ENCODE measurements at regions not wholly inside any gene's neighbourhood (a gene's known extent, or its start where the extent isn't known, plus 50 kb on each side); places are given as distances from the start of the nearest gene placed in this dataset.
A peak's percentile ranks its signal among the peaks of the same experiment; 100 is the strongest.

- Mint-ChIP-seq H3K27ac (no peak overlapping the region), H3K9me3 (no peaks in the 10 kb centered on the region)
Observed at GRCh38 chr13:85725433-85725832, 73.8 kb downstream of the SLITRK6 start.

GRCh38 chr13:85724546-85725432 is 74.4 kb downstream of the SLITRK6 start:
- no peaks in the 10 kb centered on the region for H4K20me1 ChIP-seq (ENCODE audit: low read depth)
- no peaks in the 10 kb centered on the region for H3K4me1 Mint-ChIP-seq

More at GRCh38 chr13:85725433-85725832, 73.8 kb downstream of the SLITRK6 start:
- no peaks in the 10 kb centered on the region for H3F3A ChIP-seq (ENCODE audit: low read depth)
- Mint-ChIP-seq H3K27me3 (ENCODE audit: insufficient read depth, low read depth) (no peaks in the 10 kb centered on the region), H3K4me1 (no peaks in the 10 kb centered on the region), H3K36me3 (no peaks in the 10 kb centered on the region), H3K4me3 (no peak overlapping the region)
- no peaks in the 10 kb centered on the region for H3K9me3 ChIP-seq (ENCODE audit: low read depth)
- no peak overlapping the region for H3K4me2 ChIP-seq
- H2AFZ ChIP-seq (replicated peaks), result no peak overlapping the region
- H3K79me2 ChIP-seq (ENCODE audit: low read depth), result no peaks in the 10 kb centered on the region
- H4K20me1 ChIP-seq (ENCODE audit: low read depth), result no peaks in the 10 kb centered on the region
- H3K27ac ChIP-seq, result no peak overlapping the region
- H3K27me3 ChIP-seq, result no peaks in the 10 kb centered on the region
- no peaks in the 10 kb centered on the region for H3K36me3 ChIP-seq
- no peaks in the 10 kb centered on the region for H3K4me1 ChIP-seq
- DNase-seq (ENCODE audit: low spot score), result no peak
- H3K9ac ChIP-seq, result no peak overlapping the region
- no peak overlapping the region for H3K4me3 ChIP-seq
- TF ChIP-seq EZH2phosphoT487 (IDR thresholded peaks at IDR 0.05), result no peak
- no peak for TF ChIP-seq CTCF (IDR thresholded peaks at IDR 0.05)
- no peak for TF ChIP-seq EZH2 (IDR thresholded peaks at IDR 0.05)

GRCh38 chr13:85719749-85720148 is 79.5 kb downstream of the SLITRK6 start:
- Histone ChIP-seq H3K79me2 (ENCODE audit: low read depth) (no peaks in the 10 kb centered on the region), H3K27ac (no peak overlapping the region), H3K9ac (no peak overlapping the region), H3K9me3 (ENCODE audit: low read depth) (no peaks in the 10 kb centered on the region), H2AFZ (replicated peaks) (no peak overlapping the region), H3F3A (ENCODE audit: low read depth) (no peaks in the 10 kb centered on the region), H4K20me1 (ENCODE audit: low read depth) (no peaks in the 10 kb centered on the region), H3K36me3 (no peaks in the 10 kb centered on the region), H3K4me2 (no peak overlapping the region), H3K4me1 (no peaks in the 10 kb centered on the region), H3K4me3 (no peak overlapping the region), H3K27me3 (no peaks in the 10 kb centered on the region)
- H3K27ac Mint-ChIP-seq, result no peak overlapping the region
- H3K4me3 Mint-ChIP-seq, result no peak overlapping the region
- no peaks in the 10 kb centered on the region for H3K4me1 Mint-ChIP-seq
- H3K9me3 Mint-ChIP-seq, result no peaks in the 10 kb centered on the region
- H3K27me3 Mint-ChIP-seq (ENCODE audit: insufficient read depth, low read depth), result no peaks in the 10 kb centered on the region
- no peak for DNase-seq (ENCODE audit: low spot score)
- H3K36me3 Mint-ChIP-seq, result no peaks in the 10 kb centered on the region
- no peak for TF ChIP-seq CTCF (IDR thresholded peaks at IDR 0.05)
- no peak for TF ChIP-seq EZH2 (IDR thresholded peaks at IDR 0.05)
- TF ChIP-seq EZH2phosphoT487 (IDR thresholded peaks at IDR 0.05), result no peak

More at GRCh38 chr13:85724546-85725432, 74.4 kb downstream of the SLITRK6 start:
- Mint-ChIP-seq H3K27me3 (ENCODE audit: insufficient read depth, low read depth) (no peaks in the 10 kb centered on the region), H3K36me3 (no peaks in the 10 kb centered on the region), H3K4me3 (no peak overlapping the region), H3K9me3 (no peaks in the 10 kb centered on the region), H3K27ac (no peak overlapping the region)
- no peaks in the 10 kb centered on the region for H3K36me3 ChIP-seq
- no peak overlapping the region for H3K4me2 ChIP-seq
- H3K27ac ChIP-seq, result no peak overlapping the region
- no peaks in the 10 kb centered on the region for H3F3A ChIP-seq (ENCODE audit: low read depth)
- no peaks in the 10 kb centered on the region for H3K79me2 ChIP-seq (ENCODE audit: low read depth)
- H3K9me3 ChIP-seq (ENCODE audit: low read depth), result no peaks in the 10 kb centered on the region
- H3K9ac ChIP-seq, result no peak overlapping the region
- DNase-seq (ENCODE audit: low spot score), result no peak
- no peaks in the 10 kb centered on the region for H3K27me3 ChIP-seq
- no peak overlapping the region for H3K4me3 ChIP-seq
- H3K4me1 ChIP-seq, result no peaks in the 10 kb centered on the region
- no peak for TF ChIP-seq EZH2phosphoT487 (IDR thresholded peaks at IDR 0.05)
- no peak for TF ChIP-seq EZH2 (IDR thresholded peaks at IDR 0.05)
- TF ChIP-seq CTCF (IDR thresholded peaks at IDR 0.05), result no peak
- H2AFZ ChIP-seq (replicated peaks), result peak overlapping the region; percentile 68
